Gastroesophageal sphincter (tissue), 3 donors: ENCODE measurements at regions not wholly inside any gene's neighbourhood (a gene's known extent, or its start where the extent isn't known, plus 50 kb on each side); places are given as distances from the start of the nearest gene placed in this dataset.

ENCODE experiments used
- EP300 ChIP-seq: sonication (generic); formaldehyde crosslinking; IDR thresholded peaks from one replicate; pipeline ENCODE4 v1.6.1; 2017; ENCODE audit warnings: antibody characterized with exemption, mild to moderate bottlenecking
- TF ChIP-seq, protein P1 (sequence below), 4 experiments: fragments of 200-600 bp in 2 of 4; fragments of 450-650 bp in 2 of 4; sonication (generic) in 1 of 4; IDR thresholded peaks; one replicate each; pipeline ENCODE4 v1.5.1; 2017 to 2019; ENCODE audit warnings: antibody characterized with exemption in 4 of 4, mild to moderate bottlenecking in 2 of 4, moderate library complexity in 2 of 4

DNA sequence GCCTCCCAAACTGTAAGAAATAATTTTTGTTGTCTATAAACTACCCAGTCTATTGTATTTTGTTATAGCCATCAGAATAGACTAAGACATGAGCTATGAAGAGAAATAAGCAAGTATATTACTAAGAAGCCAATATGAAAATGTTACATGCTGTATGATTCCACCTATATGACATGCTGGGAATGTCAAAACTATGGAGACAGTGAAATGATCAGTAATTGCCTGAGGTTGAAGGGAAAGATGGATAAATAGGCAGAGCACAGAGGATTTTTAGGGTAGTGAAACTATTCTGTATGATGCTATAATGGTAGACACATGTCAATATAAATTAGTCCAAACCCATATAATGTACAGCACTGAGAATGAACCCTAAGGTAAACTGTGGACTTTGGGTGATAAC lies 261.3 kb upstream of the PCDH15 start:
- TF ChIP-seq, protein P1, sequence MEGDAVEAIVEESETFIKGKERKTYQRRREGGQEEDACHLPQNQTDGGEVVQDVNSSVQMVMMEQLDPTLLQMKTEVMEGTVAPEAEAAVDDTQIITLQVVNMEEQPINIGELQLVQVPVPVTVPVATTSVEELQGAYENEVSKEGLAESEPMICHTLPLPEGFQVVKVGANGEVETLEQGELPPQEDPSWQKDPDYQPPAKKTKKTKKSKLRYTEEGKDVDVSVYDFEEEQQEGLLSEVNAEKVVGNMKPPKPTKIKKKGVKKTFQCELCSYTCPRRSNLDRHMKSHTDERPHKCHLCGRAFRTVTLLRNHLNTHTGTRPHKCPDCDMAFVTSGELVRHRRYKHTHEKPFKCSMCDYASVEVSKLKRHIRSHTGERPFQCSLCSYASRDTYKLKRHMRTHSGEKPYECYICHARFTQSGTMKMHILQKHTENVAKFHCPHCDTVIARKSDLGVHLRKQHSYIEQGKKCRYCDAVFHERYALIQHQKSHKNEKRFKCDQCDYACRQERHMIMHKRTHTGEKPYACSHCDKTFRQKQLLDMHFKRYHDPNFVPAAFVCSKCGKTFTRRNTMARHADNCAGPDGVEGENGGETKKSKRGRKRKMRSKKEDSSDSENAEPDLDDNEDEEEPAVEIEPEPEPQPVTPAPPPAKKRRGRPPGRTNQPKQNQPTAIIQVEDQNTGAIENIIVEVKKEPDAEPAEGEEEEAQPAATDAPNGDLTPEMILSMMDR (IDR thresholded peaks at IDR 0.05), result no peak
- TF ChIP-seq EP300, result no peak
